ENCODE measurements at regions not wholly inside any gene's neighbourhood (a gene's known extent, or its start where the extent isn't known, plus 50 kb on each side); places are given as distances from the start of the nearest gene placed in this dataset.

GRCh38 chr2:226526716-226527115 lies 272.9 kb downstream of the IRS1 start:
- no peak for DNase-seq (ENCODE audit: low read depth)

- DNase-seq (ENCODE audit: low read depth), result no peak
These were observed 275.2 kb downstream of the IRS1 start for GRCh38 chr2:226524381-226524843.

- DNase-seq (ENCODE audit: low read depth), result no peak
These were observed 278.9 kb downstream of the IRS1 start for GRCh38 chr2:226520723-226521122.

GRCh38 chr2:226515344-226516055 lies 284.1 kb downstream of the IRS1 start:
- DNase-seq (ENCODE audit: low read depth), result no peak

- DNase-seq (ENCODE audit: low read depth), result no peak
These were observed 284.7 kb downstream of the IRS1 start for GRCh38 chr2:226514895-226515294.

- no peak for DNase-seq (ENCODE audit: low read depth)
These were observed 288.3 kb downstream of the IRS1 start for GRCh38 chr2:226511311-226511710.

GRCh38 chr2:226508683-226509082 lies 290.9 kb downstream of the IRS1 start:
- no peak for DNase-seq (ENCODE audit: low read depth)

- DNase-seq (ENCODE audit: low read depth), result no peak
These were observed 291.6 kb downstream of the IRS1 start for GRCh38 chr2:226508005-226508404.

- no peak for DNase-seq (ENCODE audit: low read depth)
These were observed 302.3 kb downstream of the IRS1 start for GRCh38 chr2:226497146-226497909.

- DNase-seq (ENCODE audit: low read depth), result no peak
These were observed 303.4 kb downstream of the IRS1 start for GRCh38 chr2:226496273-226496550.

- no peak for DNase-seq (ENCODE audit: low read depth)
These were observed 304.0 kb downstream of the IRS1 start for GRCh38 chr2:226495466-226496272.

GRCh38 chr2:226491112-226491511 lies 308.5 kb downstream of the IRS1 start:
- no peak for DNase-seq (ENCODE audit: low read depth)

- no peak for DNase-seq (ENCODE audit: low read depth)
These were observed 309.7 kb downstream of the IRS1 start for GRCh38 chr2:226489775-226490541.

GRCh38 chr2:226488034-226488433 lies 311.6 kb downstream of the IRS1 start:
- DNase-seq (ENCODE audit: low read depth), result no peak

- no peak for DNase-seq (ENCODE audit: low read depth)
These were observed 312.0 kb downstream of the IRS1 start for GRCh38 chr2:226487573-226487972.

GRCh38 chr2:226483745-226484619 lies 315.6 kb downstream of the IRS1 start:
- DNase-seq (ENCODE audit: low read depth), result no peak

GRCh38 chr2:226483143-226483542 lies 316.5 kb downstream of the IRS1 start:
- DNase-seq (ENCODE audit: low read depth), result no peak

GRCh38 chr2:226478109-226478809 lies 321.4 kb downstream of the IRS1 start:
- DNase-seq (ENCODE audit: low read depth), result no peak

GRCh38 chr2:226477221-226478108 lies 322.2 kb downstream of the IRS1 start:
- DNase-seq (ENCODE audit: low read depth), result no peak
